Stimulated activated CD4-positive, alpha-beta T cell treated with anti-CD3 and anti-CD28 coated beads, Interleukin-1b, Interleukin-23, amount 100 ng/mL, for 1 hour (primary cell): ENCODE measurements at regions not wholly inside any gene's neighbourhood (a gene's known extent, or its start where the extent isn't known, plus 50 kb on each side); places are given as distances from the start of the nearest gene placed in this dataset.

Experiments used
- DNase-seq, 2 donors: peaks; one replicate each; pipeline ENCODE4 v3.0.0-alpha.2; 2020; ENCODE audit warnings: low read depth in 2 of 2

DNA sequence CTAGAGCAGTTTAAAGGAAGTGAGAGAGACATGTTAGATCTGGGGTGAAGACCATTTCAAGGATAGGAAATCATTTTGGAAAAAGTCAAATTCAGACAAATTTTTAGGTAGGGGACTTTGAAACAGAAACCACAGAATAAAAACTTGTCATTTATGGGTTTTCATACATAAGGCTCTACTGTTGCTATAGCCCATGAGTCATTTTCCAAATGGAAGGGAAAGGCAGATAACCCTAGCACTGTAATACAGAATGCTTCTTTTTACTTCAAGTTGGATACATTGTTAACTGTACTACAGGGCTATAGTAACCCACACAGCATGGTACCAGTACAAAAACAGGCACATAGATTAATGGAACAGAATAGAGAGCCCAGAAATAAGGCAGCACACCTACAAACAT is 455.4 kb downstream of the EBF1 start:
- DNase-seq = no peak

DNA sequence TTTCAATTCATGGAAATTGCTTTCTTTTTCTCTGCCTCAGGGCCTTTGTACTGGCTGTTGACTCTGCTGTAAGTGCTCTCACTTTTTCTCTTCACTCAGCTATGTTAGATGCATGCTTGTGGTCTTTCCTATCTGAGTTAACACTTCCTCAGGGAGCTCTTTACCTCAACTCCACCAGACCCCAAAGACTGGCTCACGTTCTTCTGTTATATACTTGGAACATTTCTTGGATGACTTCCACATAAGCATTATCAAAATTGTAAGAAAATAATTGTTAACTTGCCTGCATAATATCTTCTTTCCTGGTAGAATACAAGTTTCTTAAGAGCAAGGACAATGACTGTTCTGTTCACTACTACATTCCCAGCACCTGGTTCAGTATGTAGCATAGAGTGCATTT is 455.9 kb downstream of the EBF1 start:
- no peak for DNase-seq

DNA sequence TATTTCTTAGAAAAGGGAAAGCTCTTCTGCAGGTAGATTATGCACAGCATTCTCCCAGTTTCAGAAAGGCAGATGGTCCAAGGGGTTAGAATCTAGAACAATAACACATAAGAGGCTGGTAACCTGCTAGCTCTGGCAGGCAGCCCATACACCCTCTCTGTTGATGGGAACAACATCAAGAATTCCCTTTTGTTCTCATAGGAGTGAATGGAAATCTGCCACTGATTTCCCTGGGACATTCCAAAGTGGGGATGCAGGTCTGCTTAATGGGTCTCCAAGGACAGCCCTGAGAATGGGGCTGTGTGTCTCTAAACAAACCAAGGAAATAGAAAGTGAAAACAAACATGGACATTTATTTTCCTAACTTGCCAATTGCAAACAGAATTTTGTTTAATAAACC is 456.8 kb downstream of the EBF1 start:
- DNase-seq = no peak

DNA sequence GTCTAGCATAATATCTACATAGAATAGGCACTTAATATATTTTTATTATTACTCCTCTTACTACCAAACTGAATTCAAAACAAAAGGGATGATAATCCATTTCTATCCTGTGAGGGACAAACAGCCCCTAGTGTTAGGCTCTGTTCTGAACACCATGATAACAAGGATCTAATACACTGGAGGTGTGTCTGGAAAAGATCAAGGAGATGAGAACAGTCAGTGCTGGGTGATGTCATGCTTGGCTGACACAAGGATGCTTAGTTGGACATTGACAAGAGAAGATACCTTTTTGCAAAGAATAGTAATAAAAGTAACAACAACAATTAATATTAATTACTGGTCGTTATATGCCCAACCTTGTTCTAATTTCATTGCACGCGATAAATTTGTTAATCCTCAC is 458.7 kb downstream of the EBF1 start:
- DNase-seq = no peak

- DNase-seq = no peak
Measured at GRCh38 chr5:158640593-158640980, 459.1 kb downstream of the EBF1 start.

DNA sequence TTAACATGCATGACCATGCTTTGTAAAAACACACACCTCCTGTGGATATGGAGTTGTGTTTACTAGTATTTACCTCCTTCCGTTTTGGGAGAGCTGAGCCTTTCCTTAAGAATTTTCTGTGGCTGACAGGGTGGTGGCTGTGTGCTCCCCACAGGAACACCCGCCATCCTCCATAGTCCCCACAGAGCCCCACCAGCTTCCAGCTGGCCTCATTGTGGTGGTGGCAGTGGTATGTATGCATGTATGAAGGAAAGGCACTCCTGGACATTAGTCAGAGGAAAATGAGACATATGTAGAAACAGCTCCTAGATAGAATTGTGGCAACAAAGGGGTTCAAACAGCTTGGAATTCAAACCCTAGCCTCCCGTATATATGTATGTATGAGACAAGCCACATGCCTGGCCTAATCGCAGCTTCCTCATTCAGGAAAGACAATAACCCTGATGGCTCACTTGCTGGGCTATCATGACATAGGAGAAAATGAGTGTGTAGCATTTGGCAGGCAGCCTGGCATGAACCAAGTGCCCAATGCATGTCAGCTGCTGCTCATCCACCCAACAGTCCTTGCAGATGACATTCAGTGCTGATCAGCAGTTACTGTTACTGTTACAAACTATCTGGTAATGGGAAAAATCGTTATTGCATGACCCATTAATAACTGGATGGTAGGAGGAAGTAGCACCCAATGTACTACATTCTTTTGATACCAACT is 459.7 kb downstream of the EBF1 start:
- no peak for DNase-seq

GRCh38 chr5:158638396-158638795 is 461.3 kb downstream of the EBF1 start:
- no peak for DNase-seq

DNA sequence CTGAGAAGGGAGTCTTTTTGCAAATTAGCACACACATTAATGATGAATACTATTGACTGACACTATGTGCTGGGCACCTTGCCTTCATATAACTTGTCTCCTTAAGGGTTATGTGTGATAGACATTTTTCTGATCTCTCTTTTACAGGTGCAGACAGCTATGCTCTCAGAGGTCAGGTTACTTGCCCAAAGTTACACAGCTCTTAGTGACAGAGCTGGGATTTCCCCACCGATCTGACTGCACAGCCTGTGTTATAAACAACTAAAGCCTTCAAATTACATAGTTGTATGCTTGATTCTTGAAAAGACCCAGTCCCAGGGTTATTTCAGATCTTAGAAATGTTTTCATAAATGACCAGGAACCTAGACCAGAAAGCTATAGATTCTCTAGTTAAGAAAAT is 462.7 kb downstream of the EBF1 start:
- DNase-seq = no peak

DNA sequence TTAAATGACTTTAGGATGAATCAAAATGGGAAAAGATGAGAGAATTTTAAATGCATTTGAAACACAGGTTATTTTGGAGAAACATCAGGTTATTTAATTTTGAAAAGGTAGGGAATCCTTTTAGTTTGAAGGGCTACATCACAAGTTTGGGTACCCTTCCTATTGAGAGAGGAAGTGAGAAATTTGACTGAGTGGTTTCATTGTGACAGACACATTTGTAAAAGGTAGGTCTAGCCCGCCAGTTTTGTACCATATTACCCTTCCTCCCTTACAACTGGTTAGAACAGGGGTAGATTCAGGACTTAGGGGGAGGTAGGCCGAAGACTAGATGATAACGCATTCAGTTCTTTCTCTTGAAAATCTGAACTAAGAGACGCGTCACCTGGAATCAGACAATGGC is 464.2 kb downstream of the EBF1 start:
- DNase-seq = no peak

DNA sequence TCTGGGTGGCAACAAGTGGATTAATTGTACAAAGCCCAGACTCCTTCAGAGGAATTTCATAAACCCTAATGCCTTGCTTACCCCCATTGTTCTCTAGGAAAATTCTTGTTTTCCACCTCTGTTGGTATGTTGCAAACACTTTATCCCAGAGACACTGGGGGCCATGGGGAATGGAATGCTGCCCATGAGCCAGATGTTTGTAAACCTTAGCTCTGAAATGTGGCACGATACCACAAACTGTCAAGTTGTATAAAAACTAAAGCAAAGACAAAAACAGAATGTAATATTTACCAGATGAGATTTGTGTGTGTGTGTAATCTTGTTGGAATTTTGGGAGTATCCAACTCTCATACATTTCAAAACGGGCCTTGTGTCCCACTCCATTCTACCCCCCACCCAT is 465.0 kb downstream of the EBF1 start:
- no peak for DNase-seq

- no peak for DNase-seq
Measured at GRCh38 chr5:158629591-158630312, 470.0 kb downstream of the EBF1 start.

- no peak for DNase-seq
Measured at GRCh38 chr5:158626718-158627117, 473.0 kb downstream of the EBF1 start.

DNA sequence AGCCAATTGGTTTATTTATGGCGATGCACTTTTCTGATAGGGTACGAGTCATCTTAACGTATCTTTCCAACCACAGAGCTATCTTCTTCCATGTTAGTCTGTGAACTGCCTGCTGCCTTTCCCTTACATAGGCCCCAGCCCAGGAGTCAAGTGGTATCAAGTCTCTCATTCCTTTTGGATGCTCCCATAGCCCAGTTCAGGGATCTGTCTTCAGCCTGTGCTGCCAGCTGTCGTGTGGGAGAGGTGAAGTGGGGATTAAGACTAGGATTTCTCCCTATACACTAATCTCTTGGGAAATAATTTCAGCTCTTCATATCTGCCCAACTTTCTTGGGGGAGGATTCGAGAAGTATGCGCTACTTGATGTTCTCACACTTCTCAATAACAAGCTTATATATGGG is 475.7 kb downstream of the EBF1 start:
- DNase-seq = no peak

DNA sequence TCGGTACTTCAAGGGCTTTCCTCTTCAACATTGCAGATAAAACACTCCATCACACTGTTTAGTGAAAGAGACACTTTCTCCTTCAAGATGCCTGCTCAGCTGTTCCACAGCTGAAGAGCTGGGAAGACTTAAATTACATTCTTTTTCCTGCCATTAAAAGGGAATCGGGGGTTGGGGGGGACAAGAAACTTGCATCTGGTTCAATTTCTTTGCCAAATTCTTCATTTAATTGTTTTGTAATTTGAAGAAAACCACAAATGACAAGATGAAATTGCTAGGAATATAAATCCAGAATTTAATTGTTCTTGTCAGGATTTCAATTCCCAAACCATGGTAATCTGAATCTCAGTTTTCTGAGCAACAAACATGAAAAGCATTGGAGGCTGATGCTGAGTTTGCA is 478.3 kb downstream of the EBF1 start:
- no peak for DNase-seq

- no peak for DNase-seq
Measured at GRCh38 chr5:158619083-158619788, 480.5 kb downstream of the EBF1 start.

DNA sequence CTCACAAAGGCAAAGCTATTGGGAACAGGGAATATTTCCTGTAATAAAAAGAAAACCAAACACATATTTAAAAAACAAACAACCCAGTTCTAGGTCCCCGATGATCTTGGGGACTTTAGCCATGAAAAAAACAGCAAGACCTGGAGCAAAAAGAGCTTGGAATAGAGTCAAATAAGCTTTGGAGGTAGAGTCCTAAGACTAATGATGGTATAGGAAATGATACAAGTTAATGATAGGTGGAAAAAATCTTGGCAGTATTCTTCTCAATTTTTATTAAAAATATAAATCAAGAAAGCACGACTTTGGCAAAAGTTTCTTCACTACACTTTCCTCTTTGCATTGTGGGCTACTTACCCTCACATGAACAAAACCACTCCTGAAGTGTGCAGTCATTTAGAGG is 481.5 kb downstream of the EBF1 start:
- no peak for DNase-seq

DNA sequence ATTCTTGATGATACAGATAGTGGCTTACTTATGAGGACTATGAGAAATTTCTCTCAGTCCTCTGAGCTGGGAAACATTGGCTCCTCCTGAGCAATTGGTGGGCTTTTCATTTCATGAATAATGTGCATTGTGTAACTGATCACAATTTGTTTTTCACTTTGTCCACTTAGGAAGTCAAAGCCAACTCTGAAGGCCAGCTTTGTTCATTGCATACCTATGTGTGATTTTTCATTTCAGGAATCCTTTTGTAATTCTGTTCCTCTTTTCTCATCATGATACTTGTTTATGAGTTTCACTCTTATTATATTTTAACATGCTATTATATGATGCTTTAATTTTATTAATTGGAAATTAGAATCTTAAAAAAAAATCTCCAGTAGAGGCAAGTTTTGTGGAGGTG is 483.0 kb downstream of the EBF1 start:
- no peak for DNase-seq

GRCh38 chr5:158614951-158615350 is 484.8 kb downstream of the EBF1 start:
- no peak for DNase-seq

- DNase-seq = no peak
Measured at GRCh38 chr5:158611581-158611980, 488.1 kb downstream of the EBF1 start.

DNA sequence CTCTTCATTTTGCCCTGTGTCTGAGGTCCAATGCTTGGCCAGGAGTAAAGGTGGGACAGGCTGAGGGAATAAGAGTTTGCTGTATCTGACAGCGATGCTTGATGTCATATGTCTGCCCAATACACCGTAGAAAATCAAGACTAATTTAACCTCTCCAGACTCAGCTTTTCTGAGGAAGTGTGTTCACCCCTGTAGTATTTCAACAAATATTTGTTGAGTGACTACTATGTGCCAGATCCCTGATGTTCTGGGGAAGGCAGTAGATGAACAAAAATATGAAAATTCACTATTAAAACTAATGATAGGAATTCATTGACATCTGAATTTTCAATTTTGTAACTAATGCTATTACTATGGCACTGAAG is 489.7 kb downstream of the EBF1 start:
- no peak for DNase-seq

DNA sequence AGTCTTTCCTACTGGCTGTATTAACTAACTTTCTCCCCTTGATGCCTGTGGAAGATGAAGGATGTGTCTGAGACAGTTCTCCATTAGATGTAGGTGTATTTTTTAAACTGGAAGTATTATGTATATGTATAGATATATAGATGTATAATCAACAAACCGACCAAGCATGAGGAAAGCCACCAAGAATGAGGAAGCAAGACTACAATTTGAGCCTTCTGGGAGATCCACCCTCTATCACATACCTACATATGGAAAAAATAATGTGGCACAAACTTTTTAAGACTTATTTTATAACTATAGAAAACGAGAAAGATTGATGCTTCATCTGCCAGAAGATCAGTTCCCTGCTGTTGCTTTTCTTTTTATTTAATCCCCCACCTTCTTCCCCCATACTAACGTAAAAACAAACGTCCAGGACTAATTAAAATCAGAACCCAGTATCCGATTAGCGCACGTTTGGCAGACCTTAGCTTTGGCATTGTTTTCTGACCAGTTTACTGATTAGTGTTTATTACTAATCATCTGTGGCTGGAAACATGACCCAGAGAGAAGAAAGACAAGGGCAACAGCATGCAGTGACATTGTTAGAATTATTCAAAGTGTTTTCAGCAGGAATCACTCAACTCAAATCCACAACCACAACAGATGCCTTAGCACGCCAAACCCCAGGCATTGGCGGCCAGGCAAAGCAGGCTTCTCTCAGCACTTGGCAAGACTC is 490.2 kb downstream of the EBF1 start:
- DNase-seq = no peak

DNA sequence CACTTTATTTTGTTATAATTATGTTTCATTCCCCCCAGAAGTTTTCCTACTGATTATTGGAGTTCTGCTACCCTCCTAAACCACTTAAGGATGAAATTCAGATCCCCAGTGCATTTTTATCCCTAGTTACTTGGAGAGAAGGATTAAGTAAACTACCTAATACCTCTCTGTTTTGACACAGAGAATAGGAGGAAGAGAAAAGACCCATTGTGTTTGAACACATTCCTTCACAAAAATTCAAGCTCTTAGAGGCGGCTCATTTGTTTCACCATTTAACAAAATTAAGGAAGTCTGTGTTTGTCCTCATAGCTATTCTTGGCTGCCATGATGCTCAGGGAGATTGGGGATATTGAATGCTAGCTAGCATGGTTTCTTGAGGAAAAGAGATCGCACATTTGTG is 492.6 kb downstream of the EBF1 start:
- DNase-seq = no peak

GRCh38 chr5:158606233-158606632 is 493.5 kb downstream of the EBF1 start:
- no peak for DNase-seq
